PC-3 (cell line): ENCODE measurements at regions not wholly inside any gene's neighbourhood (a gene's known extent, or its start where the extent isn't known, plus 50 kb on each side); places are given as distances from the start of the nearest gene placed in this dataset.

ENCODE experiments used
- EZH2 ChIP-seq: fragments of 300-600 bp; sonication (generic); IDR thresholded peaks from one replicate; pipeline ENCODE4 v1.6.1; 2017; ENCODE audit warnings: antibody characterized with exemption, mild to moderate bottlenecking, low read length; ENCODE audit not compliant: unreplicated experiment
- TF ChIP-seq, protein P1 (sequence below): fragments of 300-600 bp; sonication (generic); conservative IDR thresholded peaks from 2 replicates; pipeline ENCODE4 v1.5.1; 2017; ENCODE audit warnings: antibody characterized with exemption, low read depth, mild to moderate bottlenecking, low read length

DNA sequence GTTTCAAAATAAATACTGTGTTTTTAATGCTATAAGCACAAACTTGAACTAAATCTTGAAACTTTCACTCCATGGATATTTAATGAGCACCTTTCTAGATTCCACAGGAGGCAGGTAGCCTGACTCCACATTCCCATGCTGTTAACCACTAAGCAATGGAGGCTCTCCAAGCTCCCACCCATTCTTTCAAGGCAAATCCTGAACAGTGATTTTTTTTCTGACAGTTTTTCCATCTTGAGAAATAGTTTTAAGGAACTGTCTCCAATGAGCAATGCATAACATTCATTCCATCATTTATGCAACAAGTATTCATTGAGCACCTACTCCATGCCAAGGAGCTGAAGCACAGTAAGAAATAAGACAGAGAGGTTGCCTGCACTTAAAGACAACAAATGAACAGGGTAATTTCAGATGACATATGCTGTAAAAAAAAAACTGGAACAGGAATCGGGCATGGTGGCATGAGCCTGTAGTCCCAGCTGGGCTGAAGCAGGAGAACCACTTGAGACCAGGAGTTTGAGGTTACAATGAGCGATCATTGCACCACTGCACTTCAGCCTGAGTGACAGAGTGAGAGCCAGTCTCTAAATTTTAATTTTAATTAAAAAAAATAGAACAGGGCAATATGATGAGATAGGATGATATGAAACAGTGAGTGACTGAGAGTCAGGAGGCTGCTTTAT is 102.3 kb upstream of the CPSF6 start:
- TF ChIP-seq, protein P1, sequence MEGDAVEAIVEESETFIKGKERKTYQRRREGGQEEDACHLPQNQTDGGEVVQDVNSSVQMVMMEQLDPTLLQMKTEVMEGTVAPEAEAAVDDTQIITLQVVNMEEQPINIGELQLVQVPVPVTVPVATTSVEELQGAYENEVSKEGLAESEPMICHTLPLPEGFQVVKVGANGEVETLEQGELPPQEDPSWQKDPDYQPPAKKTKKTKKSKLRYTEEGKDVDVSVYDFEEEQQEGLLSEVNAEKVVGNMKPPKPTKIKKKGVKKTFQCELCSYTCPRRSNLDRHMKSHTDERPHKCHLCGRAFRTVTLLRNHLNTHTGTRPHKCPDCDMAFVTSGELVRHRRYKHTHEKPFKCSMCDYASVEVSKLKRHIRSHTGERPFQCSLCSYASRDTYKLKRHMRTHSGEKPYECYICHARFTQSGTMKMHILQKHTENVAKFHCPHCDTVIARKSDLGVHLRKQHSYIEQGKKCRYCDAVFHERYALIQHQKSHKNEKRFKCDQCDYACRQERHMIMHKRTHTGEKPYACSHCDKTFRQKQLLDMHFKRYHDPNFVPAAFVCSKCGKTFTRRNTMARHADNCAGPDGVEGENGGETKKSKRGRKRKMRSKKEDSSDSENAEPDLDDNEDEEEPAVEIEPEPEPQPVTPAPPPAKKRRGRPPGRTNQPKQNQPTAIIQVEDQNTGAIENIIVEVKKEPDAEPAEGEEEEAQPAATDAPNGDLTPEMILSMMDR: no peak
- TF ChIP-seq EZH2: no peak
